NK-92 treated with Interleukin-12 subunit alpha and Interleukin-12 subunit beta, amount 100 ng/mL, for 24 hours (cell line): ENCODE measurements at regions not wholly inside any gene's neighbourhood (a gene's known extent, or its start where the extent isn't known, plus 50 kb on each side); places are given as distances from the start of the nearest gene placed in this dataset.

ENCODE experiments used
- DNase-seq: peaks from one replicate; lab custom pipeline; 2025; lab: John Stamatoyannopoulos, UW

DNA sequence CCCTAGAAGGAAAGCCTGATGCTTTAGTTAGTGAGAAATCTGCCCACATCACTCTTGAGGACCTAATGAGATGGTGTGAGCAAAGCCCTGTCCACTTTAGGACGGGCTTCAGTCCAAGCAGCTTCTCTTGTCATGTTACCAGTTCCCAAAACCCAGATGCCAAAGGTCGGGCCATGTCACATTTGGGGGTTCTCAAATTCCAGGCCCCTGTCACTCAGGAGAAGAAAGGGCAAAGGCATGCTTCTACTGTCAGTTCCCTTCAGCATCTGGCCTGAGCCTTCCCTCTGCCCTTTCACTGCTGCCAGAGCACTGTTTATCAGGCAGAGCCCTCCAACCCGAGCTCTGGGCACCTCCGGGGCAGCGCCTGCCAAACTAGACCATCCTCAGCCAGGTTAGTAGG is 556.0 kb downstream of the BNC2 start:
- DNase-seq, result no peak

DNA sequence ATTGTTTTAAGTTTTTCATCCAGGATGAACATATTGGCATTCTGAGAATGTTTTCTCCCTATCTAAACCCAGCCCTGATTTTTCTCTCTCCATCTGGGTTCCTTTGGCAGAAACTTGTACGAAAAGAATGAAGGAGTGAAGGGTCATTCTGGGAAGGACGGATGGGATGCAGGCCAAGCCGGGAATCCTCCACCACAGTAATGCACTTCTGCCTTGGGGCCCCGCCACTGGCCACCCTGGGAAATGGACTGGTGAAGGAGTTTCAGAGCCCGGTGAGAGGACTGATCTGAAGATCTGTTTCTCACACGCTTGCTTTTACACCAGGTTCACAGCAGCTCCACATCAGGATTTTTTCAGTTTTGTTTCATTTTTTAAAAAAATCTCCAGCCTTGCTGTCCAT is 554.8 kb downstream of the BNC2 start:
- DNase-seq, result no peak

DNA sequence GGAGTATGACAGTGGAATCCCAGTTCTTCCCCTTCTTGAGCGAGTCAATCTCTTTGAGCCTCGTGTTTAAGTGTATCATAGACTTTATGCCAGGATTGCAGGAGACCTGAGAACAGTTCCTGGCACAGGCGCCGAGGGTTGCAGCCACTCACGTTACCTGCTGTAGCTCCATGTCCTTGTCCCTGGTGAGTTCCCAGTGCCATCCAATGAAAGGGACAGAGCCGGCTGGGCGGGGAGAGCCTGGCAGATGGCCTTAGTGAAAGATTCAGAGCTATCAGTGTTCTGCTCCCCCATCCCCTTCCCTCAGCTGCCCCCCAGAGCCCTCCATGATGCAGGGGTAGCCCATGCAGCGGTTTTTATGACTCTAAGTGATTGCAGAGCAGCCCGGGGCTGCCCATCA is 554.0 kb downstream of the BNC2 start:
- DNase-seq, result no peak

DNA sequence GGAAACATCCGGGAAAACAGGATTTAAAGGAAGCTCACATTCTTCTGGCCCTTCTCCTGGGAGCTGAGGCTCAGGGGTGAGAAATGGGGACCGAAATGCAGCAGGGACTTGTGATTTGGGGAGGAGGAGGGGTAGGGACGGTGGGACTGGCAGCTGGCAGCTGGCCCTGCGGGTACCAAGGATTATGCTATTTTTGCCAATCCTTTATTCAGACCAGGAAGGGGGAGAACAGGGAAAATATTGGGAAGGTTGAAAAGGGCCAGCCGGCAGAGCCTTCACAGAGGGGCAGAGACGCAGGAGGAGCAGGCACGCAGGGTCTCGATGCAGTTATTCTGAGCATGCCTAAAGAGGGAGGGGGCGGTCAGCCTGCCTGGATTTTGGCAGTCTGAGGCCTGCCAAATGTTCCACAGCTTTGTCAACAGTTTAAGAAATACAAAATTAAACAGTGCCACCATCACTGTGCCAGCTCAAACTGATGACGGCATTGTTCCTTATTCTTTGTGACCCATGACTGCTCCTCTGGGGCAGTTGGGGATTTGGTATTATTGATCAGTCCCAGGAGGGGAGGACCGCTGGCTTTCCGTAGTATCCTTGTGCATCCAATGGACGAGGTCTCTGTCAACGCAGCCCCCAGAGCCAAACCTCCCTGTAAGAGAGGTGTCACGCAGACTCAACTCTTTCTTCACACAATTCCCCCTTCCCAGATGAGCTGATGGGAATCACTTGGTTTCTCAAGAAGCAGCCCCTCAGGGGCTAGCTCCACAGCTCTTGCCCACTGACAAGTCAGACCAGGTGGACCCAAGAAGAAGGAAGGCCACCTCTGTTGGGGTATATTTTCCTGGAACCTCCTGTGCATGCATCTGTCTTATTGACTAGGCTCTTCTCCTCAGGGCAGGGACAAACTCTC is 553.3 kb downstream of the BNC2 start:
- no peak for DNase-seq

DNA sequence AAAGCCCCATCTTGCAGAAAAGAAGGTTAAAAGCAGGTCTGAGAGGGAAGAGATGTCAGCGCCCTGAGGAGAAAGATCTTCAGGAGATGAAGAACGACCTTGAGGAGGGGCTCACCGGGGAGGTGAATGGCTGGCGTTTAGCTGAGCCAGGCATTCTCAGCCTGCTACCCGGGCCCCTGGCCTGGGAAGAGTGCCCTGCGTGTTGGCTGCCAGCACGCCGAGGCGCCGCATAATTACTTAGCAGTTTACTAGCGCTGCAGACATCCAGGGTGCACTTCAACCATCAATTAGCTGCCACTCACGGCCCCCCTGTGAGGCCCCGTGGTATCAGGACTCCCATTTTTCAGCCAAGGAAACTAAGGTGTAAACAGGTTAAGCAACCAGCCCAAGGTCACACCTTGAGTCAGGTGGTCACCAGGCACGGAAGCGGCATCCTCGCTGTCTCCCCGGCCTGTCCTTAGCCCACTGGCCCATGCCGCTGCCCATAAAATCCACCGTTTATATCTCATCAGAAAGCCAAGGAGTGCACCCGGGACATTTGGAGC is 551.9 kb downstream of the BNC2 start:
- no peak for DNase-seq

DNA sequence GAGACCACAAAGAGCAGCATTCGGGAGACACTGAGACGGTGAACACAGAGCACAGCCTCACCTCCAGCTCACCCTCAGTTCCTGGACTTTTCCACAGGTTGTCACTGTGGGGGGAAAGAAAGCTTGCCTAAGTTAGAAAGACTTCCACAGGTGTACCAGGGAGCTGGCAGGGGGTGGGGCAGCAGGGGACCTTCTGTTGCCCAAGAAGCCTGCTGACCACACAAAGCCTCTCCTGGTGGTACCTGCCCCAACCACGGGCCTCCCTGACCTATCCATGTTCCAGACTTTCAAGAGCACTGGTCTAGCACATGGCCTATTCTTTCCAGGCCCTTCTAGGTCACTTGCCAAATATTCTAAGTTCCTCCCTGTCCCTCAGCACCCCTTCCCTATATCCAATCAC is 550.8 kb downstream of the BNC2 start:
- no peak for DNase-seq

DNA sequence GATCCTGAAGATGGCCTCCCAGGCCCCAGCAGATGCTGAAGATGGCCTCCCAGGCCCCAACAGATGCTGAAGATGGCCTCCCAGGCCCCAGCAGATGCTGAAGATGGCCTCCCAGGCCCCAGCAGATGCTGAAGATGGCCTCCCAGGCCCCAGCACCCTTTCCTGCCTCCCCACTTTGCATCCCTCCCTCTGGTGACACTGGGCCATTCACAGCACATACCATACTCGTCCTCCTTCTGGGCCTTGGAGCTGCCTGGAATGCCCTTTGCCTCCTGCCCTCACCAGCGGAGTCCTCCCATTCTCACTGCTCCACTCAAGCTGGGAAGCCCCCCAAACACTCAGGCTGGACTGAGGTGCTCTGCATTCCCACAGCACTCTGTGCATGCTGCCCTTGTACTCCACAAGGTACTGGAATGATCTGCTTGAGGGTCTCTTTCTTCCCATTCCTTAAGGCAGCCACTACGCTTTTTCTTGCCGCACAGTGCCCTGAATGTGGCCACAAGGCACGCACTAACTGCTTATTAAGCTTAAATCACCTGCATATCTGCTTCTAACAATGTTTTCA is 550.0 kb downstream of the BNC2 start:
- no peak for DNase-seq

DNA sequence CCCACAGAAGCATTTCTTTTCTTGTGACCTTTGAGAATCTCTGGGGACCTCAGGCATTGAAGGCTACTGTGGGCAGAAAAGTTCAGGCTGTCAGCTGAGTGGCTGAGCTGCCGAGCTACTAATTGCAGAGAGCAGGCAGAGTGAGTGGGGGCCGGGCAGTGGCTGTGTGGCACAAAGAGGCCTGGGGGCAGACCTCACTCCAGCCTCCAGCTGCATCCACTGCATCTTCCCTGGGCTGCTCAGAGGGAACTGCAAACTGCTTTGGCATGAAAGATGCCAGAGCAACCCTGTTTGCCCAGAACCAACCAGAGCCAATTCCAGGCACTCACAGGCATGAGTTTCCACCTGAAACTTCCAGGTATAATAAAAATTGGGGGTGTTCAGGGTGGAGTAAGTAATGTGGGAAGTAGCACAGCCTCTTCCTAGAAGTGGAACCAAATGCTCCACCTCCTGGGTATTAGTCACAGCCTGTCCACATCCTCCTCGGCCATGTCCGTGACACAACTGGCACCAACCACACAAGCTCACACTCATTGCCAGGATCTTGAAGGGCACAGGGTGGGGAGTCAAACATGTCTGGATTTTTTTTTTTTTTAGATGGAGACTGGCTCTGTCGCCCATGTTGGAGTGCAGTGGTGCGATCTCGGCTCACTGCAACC is 548.9 kb downstream of the BNC2 start:
- DNase-seq, result no peak

DNA sequence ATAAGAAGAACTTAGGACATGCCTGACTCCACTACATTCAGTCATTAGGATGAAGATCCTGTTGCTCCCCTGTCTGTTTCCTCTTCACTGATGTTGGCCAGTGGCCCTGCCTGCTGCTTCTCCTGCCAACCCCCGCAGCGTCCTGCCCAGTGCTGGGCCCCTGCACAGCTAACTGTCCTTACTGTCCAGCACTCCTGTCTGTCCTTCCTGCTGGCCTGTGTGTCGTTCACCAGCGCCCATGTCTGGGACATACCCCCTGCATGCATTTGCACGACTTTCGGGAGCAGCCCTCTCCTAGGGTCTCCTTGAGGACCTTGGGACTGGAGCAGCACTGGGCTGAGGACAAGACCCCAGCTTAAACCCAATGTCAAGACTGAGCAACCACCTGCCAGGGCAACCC is 547.6 kb downstream of the BNC2 start:
- no peak for DNase-seq

DNA sequence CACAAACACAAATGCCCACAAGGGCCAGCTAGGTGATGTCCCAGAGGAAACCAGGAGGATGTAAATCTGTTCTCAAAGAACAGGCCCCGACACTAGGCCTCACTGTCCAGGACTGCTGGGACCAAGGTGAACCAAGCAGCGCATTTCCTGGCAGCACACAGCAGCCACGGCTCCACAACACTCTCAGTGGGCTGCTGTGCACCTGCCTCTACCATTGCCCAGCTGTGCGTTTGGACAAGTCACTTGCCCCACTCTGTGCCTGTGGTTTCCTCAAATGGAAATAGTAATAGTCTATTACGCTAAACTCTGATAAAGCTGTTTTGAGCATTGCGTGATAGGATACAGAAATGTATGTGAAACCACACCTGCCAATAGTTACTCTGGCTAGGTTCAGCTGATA is 544.5 kb downstream of the BNC2 start:
- DNase-seq, result no peak

DNA sequence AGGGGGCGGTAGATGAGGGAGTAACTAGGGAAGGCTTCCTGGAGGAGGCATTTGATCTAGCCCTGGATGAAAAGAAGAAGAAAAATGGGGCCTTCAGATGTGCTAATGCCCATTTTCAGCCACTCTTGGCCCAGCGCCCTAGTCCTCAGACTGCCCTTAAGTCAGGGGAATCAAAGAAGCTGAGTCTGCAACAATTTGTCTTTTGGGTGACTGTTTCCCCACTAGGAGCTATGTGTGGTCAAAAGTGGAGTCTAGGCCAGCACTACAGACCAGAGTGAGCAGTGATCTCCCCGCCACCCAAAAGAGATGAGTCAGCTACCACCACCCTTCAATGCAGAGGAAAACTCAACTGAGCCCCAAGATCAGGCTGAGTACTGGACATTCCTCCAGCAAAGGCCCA is 542.1 kb downstream of the BNC2 start:
- no peak for DNase-seq

DNA sequence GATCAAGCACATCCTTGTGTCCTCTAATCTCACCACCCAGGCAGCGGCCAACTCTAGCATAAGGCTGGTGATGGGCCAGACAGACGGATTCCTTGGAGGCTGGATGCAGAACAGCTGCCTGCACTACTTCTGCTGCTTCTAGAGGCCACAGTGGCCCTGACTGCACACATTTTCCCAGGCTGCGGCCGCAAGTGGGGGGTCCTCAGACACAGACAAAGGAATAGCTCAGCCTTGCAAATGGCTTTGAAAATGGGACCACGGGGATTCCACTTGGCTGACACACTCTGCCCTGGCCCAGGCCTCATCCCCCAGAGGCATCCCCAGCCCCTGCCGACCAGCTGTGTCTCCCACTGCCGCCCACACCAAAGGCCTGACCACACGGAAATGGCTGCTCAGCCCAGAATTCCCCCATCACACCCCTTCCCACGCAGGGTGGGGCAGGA is 540.8 kb downstream of the BNC2 start:
- no peak for DNase-seq

DNA sequence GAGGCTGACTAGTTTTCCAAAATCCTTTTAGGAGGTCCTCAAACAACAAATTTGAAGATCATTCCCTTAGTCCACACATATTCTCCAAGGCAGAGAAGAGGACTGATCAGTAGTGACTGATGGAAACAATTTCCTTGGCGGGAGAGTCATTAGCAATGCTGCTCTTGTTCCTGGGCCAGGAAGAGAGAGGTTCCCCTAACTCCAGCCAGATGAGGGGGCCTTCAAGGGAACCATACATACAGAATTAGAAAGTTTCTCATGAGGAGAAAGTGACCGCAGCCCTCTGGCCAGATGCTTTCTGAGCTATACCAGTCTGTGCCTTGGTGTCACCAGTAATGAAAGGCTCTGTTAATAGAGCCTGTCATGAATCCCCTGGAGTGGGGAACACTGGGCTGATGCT is 539.4 kb downstream of the BNC2 start:
- no peak for DNase-seq

DNA sequence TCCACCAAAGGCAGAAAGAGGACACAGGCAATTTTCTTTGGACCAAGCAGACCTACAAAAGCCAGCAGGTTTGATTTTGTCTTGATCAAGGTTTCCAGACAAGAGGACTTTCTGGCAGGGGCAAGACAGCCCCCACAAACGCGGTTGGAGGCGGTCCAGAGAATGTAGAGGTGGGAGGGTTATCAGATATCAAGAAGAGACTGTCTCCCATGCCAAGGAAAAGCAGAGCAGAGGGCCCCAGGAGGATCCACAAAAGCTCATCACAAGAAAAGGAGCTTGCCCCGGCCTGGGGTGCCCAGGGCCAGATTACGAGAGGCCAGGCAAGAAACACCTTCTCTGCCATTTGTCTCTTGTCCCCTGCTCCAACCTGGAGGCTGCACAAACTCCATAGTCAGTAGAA is 538.9 kb downstream of the BNC2 start:
- no peak for DNase-seq

DNA sequence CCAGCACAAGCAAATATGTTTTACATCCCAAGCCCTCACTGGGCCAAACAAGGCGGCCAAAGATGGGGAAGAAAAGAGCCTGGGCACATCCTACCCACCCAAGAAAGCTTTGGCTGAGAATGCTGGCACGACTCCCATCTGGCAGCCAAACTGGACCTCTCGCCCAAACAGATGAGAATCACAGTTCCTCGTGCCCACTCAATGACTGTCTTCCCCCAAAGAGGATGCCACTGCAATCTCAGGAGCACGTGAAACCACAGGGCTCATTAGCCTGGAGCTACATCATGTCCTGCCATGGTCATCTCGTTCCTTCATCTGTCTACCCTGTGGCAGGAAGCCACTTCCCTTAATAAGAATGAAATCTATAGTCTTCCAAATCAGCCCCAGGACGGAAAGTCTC is 536.8 kb downstream of the BNC2 start:
- no peak for DNase-seq

DNA sequence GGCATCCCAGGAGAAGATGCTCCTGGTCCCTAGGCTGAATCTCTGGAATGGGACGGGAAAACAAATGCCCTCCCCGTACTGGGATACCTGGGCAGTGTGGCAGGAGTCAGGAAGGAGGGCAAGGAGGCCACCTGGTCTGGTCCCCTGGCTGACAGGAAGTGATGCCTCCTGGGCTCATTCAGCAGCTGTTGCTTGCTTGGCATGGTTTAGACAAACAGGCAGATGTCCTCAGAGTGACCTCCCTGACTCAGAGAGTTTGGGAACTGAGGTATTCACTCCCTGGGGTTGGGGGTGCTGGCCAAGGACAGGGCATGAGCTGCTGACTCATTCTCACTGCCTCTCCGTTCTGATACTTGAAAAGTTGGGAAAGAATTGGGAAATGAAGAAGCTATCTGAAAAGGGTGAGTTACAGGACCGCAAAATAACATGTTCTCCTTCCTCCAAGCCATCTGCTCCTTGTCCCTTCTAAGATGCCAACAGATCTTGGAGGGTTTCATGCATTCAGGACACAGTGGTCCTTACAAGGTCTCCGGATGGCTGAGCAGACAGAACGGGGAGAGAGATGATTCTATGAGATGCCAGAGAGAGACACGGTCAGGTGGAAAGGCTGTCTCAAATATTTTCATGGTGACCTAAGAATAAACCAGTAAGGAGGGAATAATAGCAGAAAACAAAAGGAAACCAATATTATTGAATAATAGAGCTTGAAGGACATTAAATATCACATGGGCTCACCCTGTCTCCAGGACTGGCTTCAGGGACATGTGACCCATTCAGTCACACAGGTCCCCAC is 534.5 kb downstream of the BNC2 start:
- DNase-seq, result no peak

DNA sequence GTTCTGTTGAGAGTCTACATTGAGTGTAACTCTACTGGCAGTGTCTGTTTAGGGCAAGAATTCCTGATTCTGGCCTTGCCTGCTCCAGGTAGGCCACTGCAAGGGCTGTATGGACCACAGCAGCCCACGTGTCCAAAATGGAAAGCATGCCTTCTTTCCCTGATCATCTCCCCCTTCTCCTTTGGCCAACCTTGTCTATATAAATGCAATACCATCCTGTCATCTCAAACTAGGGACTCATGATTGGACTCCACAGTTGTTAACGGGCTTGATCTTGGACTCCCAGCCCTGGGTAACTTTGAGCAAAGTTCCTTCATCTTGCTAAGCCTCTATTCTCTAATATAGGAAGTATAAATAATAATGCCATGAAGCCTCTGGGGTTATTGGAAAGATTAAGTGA is 533.6 kb downstream of the BNC2 start:
- no peak for DNase-seq

DNA sequence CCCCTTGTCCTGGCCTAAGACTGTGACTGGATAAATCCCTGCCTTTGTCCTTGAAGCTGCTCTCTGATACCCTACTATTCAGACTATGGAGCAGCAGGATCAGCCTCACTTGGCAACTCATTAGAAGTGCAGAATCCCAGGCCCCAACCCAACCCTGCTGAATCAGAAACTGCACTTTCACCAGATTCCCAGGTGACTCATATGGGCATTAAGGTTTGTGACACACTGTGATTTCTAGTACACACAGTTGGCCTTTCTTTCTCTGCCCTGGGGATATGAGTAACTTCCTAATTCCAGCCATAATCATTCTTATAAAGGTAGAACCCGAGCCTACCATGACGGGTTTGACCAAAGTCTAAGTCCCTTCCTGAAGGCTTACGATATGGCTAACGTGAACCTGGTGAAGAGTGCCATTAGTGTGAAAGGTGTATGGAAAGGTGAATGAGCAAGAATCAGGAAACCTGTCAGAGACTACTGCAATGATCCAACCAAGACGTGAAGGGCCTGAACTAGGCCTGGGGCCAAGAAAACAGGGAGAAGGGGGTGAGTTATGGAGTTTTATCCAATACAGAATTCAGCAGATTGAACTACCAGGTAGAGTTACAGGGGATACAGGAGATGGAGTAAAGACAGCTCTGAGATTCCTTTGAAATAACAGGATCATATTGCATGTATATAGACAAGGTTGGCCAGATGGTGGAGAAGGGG is 533.0 kb downstream of the BNC2 start:
- no peak for DNase-seq

DNA sequence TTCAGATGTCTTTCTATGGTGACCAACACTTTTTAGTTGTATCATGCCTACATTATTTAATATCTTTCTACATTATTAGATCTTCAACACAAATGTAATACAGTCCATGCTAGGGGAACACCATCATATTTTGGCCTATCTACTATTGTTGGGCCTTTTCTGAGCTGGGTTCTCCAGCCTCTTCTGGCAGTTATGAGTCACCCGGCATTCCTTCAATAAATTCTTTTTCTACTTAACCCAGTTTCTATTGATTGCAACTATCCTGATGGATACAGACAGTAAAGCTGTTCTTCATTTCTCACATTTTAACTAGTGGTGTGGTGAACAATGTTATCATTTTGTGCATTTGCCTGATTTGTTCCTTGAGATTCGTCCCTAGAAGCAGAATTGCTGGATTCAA is 529.3 kb downstream of the BNC2 start:
- no peak for DNase-seq

DNA sequence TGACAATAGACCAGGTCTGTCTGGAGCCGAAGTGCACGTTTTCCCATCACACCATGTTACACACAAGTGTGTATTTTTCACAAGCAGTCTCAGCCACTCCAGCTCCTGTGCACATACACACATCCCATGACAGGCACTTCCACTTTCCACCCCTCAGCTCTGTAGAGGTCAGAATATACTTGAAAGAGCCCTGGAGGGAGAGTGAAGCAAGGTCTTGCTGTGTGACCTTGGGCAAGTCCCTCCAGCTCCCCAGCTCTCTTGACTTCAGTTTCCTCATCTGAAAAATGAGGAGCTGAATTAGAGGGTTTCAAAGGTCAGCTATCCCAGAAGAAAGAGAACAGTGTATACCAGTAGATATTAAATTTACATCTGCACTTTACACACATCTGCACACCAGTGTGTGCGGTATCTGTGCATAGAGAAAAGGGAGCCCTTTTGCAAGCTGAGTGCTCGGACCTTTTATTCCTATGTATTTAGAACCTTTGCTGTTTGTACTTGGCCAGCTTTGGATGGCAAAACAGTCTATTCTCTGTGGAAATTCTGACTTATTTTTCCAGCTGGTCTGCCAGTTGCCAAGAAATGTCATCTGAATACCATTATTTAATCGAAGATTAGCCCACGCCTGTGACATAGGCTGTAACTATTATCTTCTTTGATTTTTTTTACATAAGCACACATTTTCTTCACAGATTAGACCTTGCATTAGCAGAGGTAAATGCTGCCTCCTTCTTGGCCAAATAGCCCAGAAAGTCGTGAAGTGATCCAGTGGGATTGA is 528.0 kb downstream of the BNC2 start:
- no peak for DNase-seq
